CD4-positive, alpha-beta memory T cell (primary cell): ENCODE measurements at regions not wholly inside any gene's neighbourhood (a gene's known extent, or its start where the extent isn't known, plus 50 kb on each side); places are given as distances from the start of the nearest gene placed in this dataset.
"Not testable (repeated sequence)": the region's sequence is repeated elsewhere in the genome, so short reads cannot be mapped to it uniquely, and the experiment has no call there.

Source experiments
- CTCF ChIA-PET: fragments of 350-600 bp; sonication (Branson Sonifier 250); formaldehyde crosslinking; loops from one replicate; lab custom pipeline; 2021; ENCODE audit warnings: inconsistent platforms; ENCODE audit not compliant: partially characterized antibody; lab: Charles Lee
- POLR2A ChIA-PET: fragments of 350-600 bp; sonication (Branson Sonifier 250); formaldehyde crosslinking; loops from one replicate; lab custom pipeline; 2021; ENCODE audit not compliant: partially characterized antibody; lab: Charles Lee
- DNase-seq, 5 donors: peaks; one replicate each; pipeline versions ENCODE4 v3.0.0 to v3.0.0-alpha.2; 2020 to 2022; ENCODE audit warnings: mixed read lengths in 1 of 5
- H3K27ac ChIP-seq: one replicate; pipeline ENCODE4 v1.7.0; 2013; ENCODE audit warnings: low read depth, low read length
- H3K27me3 ChIP-seq: 2 replicates; pipeline ENCODE4 v1.7.0; 2013; ENCODE audit warnings: mild to moderate bottlenecking, low read length, moderate library complexity; ENCODE audit not compliant: insufficient read depth
- H3K36me3 ChIP-seq: 2 replicates; pipeline ENCODE4 v1.7.0; 2013; ENCODE audit warnings: mild to moderate bottlenecking, low read length, moderate library complexity; ENCODE audit not compliant: insufficient read depth
- H3K4me1 ChIP-seq: 2 replicates; pipeline ENCODE4 v1.7.0; 2013; ENCODE audit warnings: mild to moderate bottlenecking, low read length, moderate library complexity; ENCODE audit not compliant: insufficient read depth
- H3K4me3 ChIP-seq, 2 donors: one replicate each; pipeline ENCODE4 v1.7.0; 2013; ENCODE audit warnings: low read length in 2 of 2, mild to moderate bottlenecking in 1 of 2
- H3K9me3 ChIP-seq, 2 donors: one replicate each; pipeline ENCODE4 v1.7.0; 2013; ENCODE audit warnings: low read length in 2 of 2, control low read depth in 1 of 2; ENCODE audit not compliant: control insufficient read depth in 1 of 2
- H3K27ac Mint-ChIP-seq, 7 donors: one replicate each; pipeline ENCODE4 v1.8.0; 2020 to 2021; ENCODE audit warnings: mixed read lengths in 7 of 7, mild to moderate bottlenecking in 6 of 7, inconsistent platforms in 3 of 7, moderate library complexity in 3 of 7
- H3K27me3 Mint-ChIP-seq, 2 donors: one replicate each; pipeline ENCODE4 v1.8.0; 2020 to 2021; ENCODE audit warnings: mixed read lengths in 2 of 2
- H3K36me3 Mint-ChIP-seq, 2 donors: one replicate each; pipeline ENCODE4 v1.8.0; 2020 to 2021; ENCODE audit warnings: mixed read lengths in 2 of 2, inconsistent platforms in 1 of 2, mild to moderate bottlenecking in 1 of 2
- H3K4me1 Mint-ChIP-seq, 4 donors: one replicate each; pipeline ENCODE4 v1.8.0; 2020 to 2021; ENCODE audit warnings: mixed read lengths in 4 of 4, mild to moderate bottlenecking in 1 of 4
- H3K4me3 Mint-ChIP-seq, 8 donors: one replicate each; pipeline ENCODE4 v1.8.0; 2020 to 2021; ENCODE audit warnings: mixed read lengths in 8 of 8, mild to moderate bottlenecking in 7 of 8, moderate library complexity in 6 of 8, inconsistent platforms in 3 of 8
- H3K9me3 Mint-ChIP-seq, 8 donors: one replicate each; pipeline ENCODE4 v1.8.0; 2020 to 2021; ENCODE audit warnings: mixed read lengths in 8 of 8, mild to moderate bottlenecking in 5 of 8, inconsistent platforms in 3 of 8, moderate library complexity in 1 of 8
- intact Hi-C: fragments of 100-400 bp; cut with micrococcal nuclease; formaldehyde crosslinking; loops from one replicate; pipeline ENCODE4 v1.15.1; 2023

- H3K27ac ChIP-seq, H3K27ac Mint-ChIP-seq, DNase-seq, H3K36me3 Mint-ChIP-seq, H3K9me3 ChIP-seq, H3K9me3 Mint-ChIP-seq, H3K27me3 Mint-ChIP-seq, H3K4me1 ChIP-seq, CTCF ChIA-PET, H3K36me3 ChIP-seq, H3K4me3 ChIP-seq, H3K4me1 Mint-ChIP-seq, H3K27me3 ChIP-seq, H3K4me3 Mint-ChIP-seq, POLR2A ChIA-PET, intact Hi-C loops: not testable (repeated sequence)
These were observed 139.6 kb upstream of the LRRC61 start for GRCh38 chr7:150183602-150184001.

GRCh38 chr7:150189963-150190362, 133.2 kb upstream of the LRRC61 start:
- DNase-seq, H3K4me1 ChIP-seq, H3K36me3 ChIP-seq, H3K9me3 ChIP-seq, H3K4me3 Mint-ChIP-seq, H3K9me3 Mint-ChIP-seq, POLR2A ChIA-PET, H3K36me3 Mint-ChIP-seq, H3K27ac Mint-ChIP-seq, H3K4me1 Mint-ChIP-seq, H3K27me3 ChIP-seq, CTCF ChIA-PET, H3K4me3 ChIP-seq, intact Hi-C loops, H3K27ac ChIP-seq, H3K27me3 Mint-ChIP-seq: not testable (repeated sequence)

GRCh38 chr7:150192541-150192940, 130.6 kb upstream of the LRRC61 start:
- H3K27me3 Mint-ChIP-seq, H3K9me3 ChIP-seq, H3K4me3 Mint-ChIP-seq, H3K27ac Mint-ChIP-seq, H3K27ac ChIP-seq, H3K9me3 Mint-ChIP-seq, intact Hi-C loops, DNase-seq, CTCF ChIA-PET, H3K4me3 ChIP-seq, H3K27me3 ChIP-seq, H3K36me3 ChIP-seq, H3K4me1 ChIP-seq, H3K4me1 Mint-ChIP-seq, POLR2A ChIA-PET: not testable (repeated sequence)
- H3K36me3 Mint-ChIP-seq = peaks cover 0 to 12% of the 10 kb centered on the region in 2 donors

- H3K4me3 Mint-ChIP-seq, H3K4me1 Mint-ChIP-seq, H3K9me3 Mint-ChIP-seq, H3K27me3 ChIP-seq, POLR2A ChIA-PET, H3K4me1 ChIP-seq, intact Hi-C loops, CTCF ChIA-PET, H3K27me3 Mint-ChIP-seq, H3K36me3 ChIP-seq, H3K27ac ChIP-seq, H3K27ac Mint-ChIP-seq, H3K4me3 ChIP-seq, H3K9me3 ChIP-seq: not testable (repeated sequence)
- peaks cover 0 to 13% of the 10 kb centered on the region in 2 donors for H3K36me3 Mint-ChIP-seq
- DNase-seq = peak in 4 of 5 donors; percentile 20 to 46 (median 42)
These were observed 129.3 kb upstream of the LRRC61 start for GRCh38 chr7:150193866-150194265.
